C4-2B (cell line): ENCODE measurements at regions not wholly inside any gene's neighbourhood (a gene's known extent, or its start where the extent isn't known, plus 50 kb on each side); places are given as distances from the start of the nearest gene placed in this dataset.

ENCODE experiments used
- ZFX ChIP-seq: fragments of 450-650 bp; IDR thresholded peaks from 2 replicates; pipeline ENCODE4 v1.6.1; 2017
- TF ChIP-seq, protein P1 (sequence below): fragments of 450-650 bp; conservative IDR thresholded peaks from 2 replicates; pipeline ENCODE4 v1.5.1; 2017; ENCODE audit warnings: mild to moderate bottlenecking

DNA sequence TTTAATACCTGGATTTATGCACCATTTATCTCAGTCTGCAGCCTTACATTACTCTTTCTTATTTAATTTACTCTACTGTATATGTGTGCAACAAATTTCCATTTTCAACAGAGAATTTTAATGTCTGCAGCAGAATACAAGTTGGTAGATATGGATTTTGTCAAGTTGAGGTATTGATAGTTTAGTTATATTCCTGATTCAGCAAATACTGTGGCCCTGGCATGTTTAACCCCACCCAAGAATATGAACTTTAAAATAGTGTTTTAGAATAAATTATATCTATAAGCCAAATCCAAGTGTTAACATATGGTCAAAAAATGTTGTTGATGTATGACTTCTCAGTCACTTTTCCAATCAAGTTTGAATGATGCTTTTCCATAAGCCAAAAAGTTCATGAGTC lies 378.4 kb upstream of the NRG3 start:
- TF ChIP-seq, protein P1, sequence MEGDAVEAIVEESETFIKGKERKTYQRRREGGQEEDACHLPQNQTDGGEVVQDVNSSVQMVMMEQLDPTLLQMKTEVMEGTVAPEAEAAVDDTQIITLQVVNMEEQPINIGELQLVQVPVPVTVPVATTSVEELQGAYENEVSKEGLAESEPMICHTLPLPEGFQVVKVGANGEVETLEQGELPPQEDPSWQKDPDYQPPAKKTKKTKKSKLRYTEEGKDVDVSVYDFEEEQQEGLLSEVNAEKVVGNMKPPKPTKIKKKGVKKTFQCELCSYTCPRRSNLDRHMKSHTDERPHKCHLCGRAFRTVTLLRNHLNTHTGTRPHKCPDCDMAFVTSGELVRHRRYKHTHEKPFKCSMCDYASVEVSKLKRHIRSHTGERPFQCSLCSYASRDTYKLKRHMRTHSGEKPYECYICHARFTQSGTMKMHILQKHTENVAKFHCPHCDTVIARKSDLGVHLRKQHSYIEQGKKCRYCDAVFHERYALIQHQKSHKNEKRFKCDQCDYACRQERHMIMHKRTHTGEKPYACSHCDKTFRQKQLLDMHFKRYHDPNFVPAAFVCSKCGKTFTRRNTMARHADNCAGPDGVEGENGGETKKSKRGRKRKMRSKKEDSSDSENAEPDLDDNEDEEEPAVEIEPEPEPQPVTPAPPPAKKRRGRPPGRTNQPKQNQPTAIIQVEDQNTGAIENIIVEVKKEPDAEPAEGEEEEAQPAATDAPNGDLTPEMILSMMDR, result no peak
- TF ChIP-seq ZFX, result no peak
